ENCODE measurements at regions not wholly inside any gene's neighbourhood (a gene's known extent, or its start where the extent isn't known, plus 50 kb on each side); places are given as distances from the start of the nearest gene placed in this dataset.

- FAIRE-seq (no peak), ATAC-seq (no peak), DNase-seq (ENCODE audit: low spot score) (no peak)
- WGBS (ENCODE audit: low lambda C conversion rate), result 2% methylated on average over 5 of the region's 5 CpGs
- no peak overlapping the region for H3K4me2 ChIP-seq (ENCODE audit: low read depth, low read length)
- CTCF ChIA-PET (ENCODE audit: low intra/inter-chr PET ratio, low total read pairs), result no interaction called here
- in situ Hi-C loops (cut with HindIII; ENCODE audit: extremely low pct_ligation_motif_present, low pct_unique_long_range_greater_than_20kb), result no loop called here
- TF ChIP-seq NFATC3 (CRISPR knock-in tag; IDR thresholded peaks at IDR 0.05) (no peak), ZNF253 (CRISPR knock-in tag; IDR thresholded peaks at IDR 0.05; ENCODE audit: borderline replicate concordance) (no peak), GABPB1 (CRISPR knock-in tag; IDR thresholded peaks at IDR 0.05) (no peak), ATF7-NPFF (CRISPR knock-in tag; IDR thresholded peaks at IDR 0.05; ENCODE audit: low read depth) (no peak), KDM4B (CRISPR knock-in tag; IDR thresholded peaks at IDR 0.05) (no peak), ZNF30 (CRISPR knock-in tag; IDR thresholded peaks at IDR 0.05) (no peak)
- POLR2A ChIA-PET, result no interaction called here
- no TSS peak for BruUV-seq (replicated peaks)
- no peaks in the 10 kb centered on the region for H3K27me3 ChIP-seq (ENCODE audit: control insufficient read depth in 1 of 2, insufficient read depth in 2 of 2, low read length in 2 of 2)
- H3K27ac ChIP-seq (ENCODE audit: extremely low read length, insufficient read depth, low read length), result no peak overlapping the region
- no peaks in the 10 kb centered on the region for H3K4me1 ChIP-seq (ENCODE audit: insufficient read depth, low read length)
- H3K4me3 ChIP-seq (replicated peaks in 1 of 3; ENCODE audit: insufficient read depth in 1 of 3, low read depth in 2 of 3, low read length in 3 of 3), result no peak overlapping the region
- H3K79me2 ChIP-seq (ENCODE audit: insufficient read depth, low read length), result no peaks in the 10 kb centered on the region
- no peaks in the 10 kb centered on the region for H3K36me3 ChIP-seq (replicated peaks in 1 of 2; ENCODE audit: control insufficient read depth in 1 of 2, insufficient read depth in 2 of 2, low read length in 2 of 2)
- H4K20me1 ChIP-seq (ENCODE audit: insufficient read depth, low read length), result no peaks in the 10 kb centered on the region
- H3K9me3 ChIP-seq (ENCODE audit: low read length), result no peaks in the 10 kb centered on the region
- H2AFZ ChIP-seq (ENCODE audit: low read length), result no peak overlapping the region
- intact Hi-C loops (cut with micrococcal nuclease; ENCODE audit: unreplicated experiment), result no loop called here
- H3K9ac ChIP-seq (ENCODE audit: insufficient read depth, low read depth, low read length), result no peak overlapping the region
These were observed 150.6 kb upstream of the ROPN1 start for GRCh38 chr3:124142389-124142970.

GRCh38 chr3:124143047-124143446 is 151.1 kb upstream of the ROPN1 start:
- Histone ChIP-seq H3K4me1 (ENCODE audit: insufficient read depth, low read length) (no peaks in the 10 kb centered on the region), H3K4me3 (replicated peaks in 1 of 3; ENCODE audit: insufficient read depth in 1 of 3, low read depth in 2 of 3, low read length in 3 of 3) (no peak overlapping the region), H3K4me2 (ENCODE audit: low read depth, low read length) (no peak overlapping the region), H4K20me1 (ENCODE audit: insufficient read depth, low read length) (no peaks in the 10 kb centered on the region), H2AFZ (ENCODE audit: low read length) (no peak overlapping the region), H3K9ac (ENCODE audit: insufficient read depth, low read depth, low read length) (no peak overlapping the region), H3K36me3 (replicated peaks in 1 of 2; ENCODE audit: control insufficient read depth in 1 of 2, insufficient read depth in 2 of 2, low read length in 2 of 2) (no peaks in the 10 kb centered on the region), H3K79me2 (ENCODE audit: insufficient read depth, low read length) (no peaks in the 10 kb centered on the region), H3K27ac (ENCODE audit: extremely low read length, insufficient read depth, low read length) (no peak overlapping the region), H3K27me3 (ENCODE audit: control insufficient read depth in 1 of 2, insufficient read depth in 2 of 2, low read length in 2 of 2) (no peaks in the 10 kb centered on the region), H3K9me3 (ENCODE audit: low read length) (no peaks in the 10 kb centered on the region)
- in situ Hi-C loops (cut with HindIII; ENCODE audit: extremely low pct_ligation_motif_present, low pct_unique_long_range_greater_than_20kb) (no loop called here), intact Hi-C loops (cut with micrococcal nuclease; ENCODE audit: unreplicated experiment) (no loop called here)
- FAIRE-seq, result no peak
- no peak for DNase-seq (ENCODE audit: low spot score)
- no peak for ATAC-seq
- POLR2A ChIA-PET, result no interaction called here
- CTCF ChIA-PET (ENCODE audit: low intra/inter-chr PET ratio, low total read pairs), result no interaction called here
- WGBS (ENCODE audit: low lambda C conversion rate), result 95% methylated on average over 1 of the region's 1 CpG
- BruUV-seq (replicated peaks), result no TSS peak
- TF ChIP-seq PHF8 (CRISPR knock-in tag; IDR thresholded peaks at IDR 0.05), result no peak
- no peak for TF ChIP-seq ZNF24 (IDR thresholded peaks at IDR 0.05)
- TF ChIP-seq ZNF83 (CRISPR knock-in tag; IDR thresholded peaks at IDR 0.05; ENCODE audit: borderline replicate concordance), result no peak
- no peak for TF ChIP-seq ZNF335 (CRISPR knock-in tag; IDR thresholded peaks at IDR 0.05)
- no peak for TF ChIP-seq CREB3 (CRISPR knock-in tag; IDR thresholded peaks at IDR 0.05)
- no peak for TF ChIP-seq ZNF550 (CRISPR knock-in tag; IDR thresholded peaks at IDR 0.05; ENCODE audit: borderline replicate concordance)
- TF ChIP-seq ZMAT3 (CRISPR knock-in tag; conservative IDR thresholded peaks at IDR 0.05), result no peak
- TF ChIP-seq, protein P1, sequence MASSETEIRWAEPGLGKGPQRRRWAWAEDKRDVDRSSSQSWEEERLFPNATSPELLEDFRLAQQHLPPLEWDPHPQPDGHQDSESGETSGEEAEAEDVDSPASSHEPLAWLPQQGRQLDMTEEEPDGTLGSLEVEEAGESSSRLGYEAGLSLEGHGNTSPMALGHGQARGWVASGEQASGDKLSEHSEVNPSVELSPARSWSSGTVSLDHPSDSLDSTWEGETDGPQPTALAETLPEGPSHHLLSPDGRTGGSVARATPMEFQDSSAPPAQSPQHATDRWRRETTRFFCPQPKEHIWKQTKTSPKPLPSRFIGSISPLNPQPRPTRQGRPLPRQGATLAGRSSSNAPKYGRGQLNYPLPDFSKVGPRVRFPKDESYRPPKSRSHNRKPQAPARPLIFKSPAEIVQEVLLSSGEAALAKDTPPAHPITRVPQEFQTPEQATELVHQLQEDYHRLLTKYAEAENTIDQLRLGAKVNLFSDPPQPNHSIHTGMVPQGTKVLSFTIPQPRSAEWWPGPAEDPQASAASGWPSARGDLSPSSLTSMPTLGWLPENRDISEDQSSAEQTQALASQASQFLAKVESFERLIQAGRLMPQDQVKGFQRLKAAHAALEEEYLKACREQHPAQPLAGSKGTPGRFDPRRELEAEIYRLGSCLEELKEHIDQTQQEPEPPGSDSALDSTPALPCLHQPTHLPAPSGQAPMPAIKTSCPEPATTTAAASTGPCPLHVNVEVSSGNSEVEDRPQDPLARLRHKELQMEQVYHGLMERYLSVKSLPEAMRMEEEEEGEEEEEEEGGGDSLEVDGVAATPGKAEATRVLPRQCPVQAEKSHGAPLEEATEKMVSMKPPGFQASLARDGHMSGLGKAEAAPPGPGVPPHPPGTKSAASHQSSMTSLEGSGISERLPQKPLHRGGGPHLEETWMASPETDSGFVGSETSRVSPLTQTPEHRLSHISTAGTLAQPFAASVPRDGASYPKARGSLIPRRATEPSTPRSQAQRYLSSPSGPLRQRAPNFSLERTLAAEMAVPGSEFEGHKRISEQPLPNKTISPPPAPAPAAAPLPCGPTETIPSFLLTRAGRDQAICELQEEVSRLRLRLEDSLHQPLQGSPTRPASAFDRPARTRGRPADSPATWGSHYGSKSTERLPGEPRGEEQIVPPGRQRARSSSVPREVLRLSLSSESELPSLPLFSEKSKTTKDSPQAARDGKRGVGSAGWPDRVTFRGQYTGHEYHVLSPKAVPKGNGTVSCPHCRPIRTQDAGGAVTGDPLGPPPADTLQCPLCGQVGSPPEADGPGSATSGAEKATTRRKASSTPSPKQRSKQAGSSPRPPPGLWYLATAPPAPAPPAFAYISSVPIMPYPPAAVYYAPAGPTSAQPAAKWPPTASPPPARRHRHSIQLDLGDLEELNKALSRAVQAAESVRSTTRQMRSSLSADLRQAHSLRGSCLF (CRISPR knock-in tag; IDR thresholded peaks at IDR 0.05; ENCODE audit: borderline replicate concordance), result no peak
- TF ChIP-seq ZNF292 (CRISPR knock-in tag; IDR thresholded peaks at IDR 0.05; ENCODE audit: borderline replicate concordance, low read depth), result no peak

Data from HepG2 (cell line).